GM18507 (cell line): ENCODE measurements at regions not wholly inside any gene's neighbourhood (a gene's known extent, or its start where the extent isn't known, plus 50 kb on each side); places are given as distances from the start of the nearest gene placed in this dataset.

Experiments
- DNase-seq: peaks from one replicate; pipeline ENCODE4 v3.0.0; 2011; ENCODE audit warnings: low read depth; ENCODE audit not compliant: insufficient read length; ENCODE audit errors: extremely low spot score
- FAIRE-seq: peaks from 2 replicates; lab custom pipeline; 2011; peaks lifted over from hg19 to GRCh38; lab: Jason Lieb, UNC

DNA sequence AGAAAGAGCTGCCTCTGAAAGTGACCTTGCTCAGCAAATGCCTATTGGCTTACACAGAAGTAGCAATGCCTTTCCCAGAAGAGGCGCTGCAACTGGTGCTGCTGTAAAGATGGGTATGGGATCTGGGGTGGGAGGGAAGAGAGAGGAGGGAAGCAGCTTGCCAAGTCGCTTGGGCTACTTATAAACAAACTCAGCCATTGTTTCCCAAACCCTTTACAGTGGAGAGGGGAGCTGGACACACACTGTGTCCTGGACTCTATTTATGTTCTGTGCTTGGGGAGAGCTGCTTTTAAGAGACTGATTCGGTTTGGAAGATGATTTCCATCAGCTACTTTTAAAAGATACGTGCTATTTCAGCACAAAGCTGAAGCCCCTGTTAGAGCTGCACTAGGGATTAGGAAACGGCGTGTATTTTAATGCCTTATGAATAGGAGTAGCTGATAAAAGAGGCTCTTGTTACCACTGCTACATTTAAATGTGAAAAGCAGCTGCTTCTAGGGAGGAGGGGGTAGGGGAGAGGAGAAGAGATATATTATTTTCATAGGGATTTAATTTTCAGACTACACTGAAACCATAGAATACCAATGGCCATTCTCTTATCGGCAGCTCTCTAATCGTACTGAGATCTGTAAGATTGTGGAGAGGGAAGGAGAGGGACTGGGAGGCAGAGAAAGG lies 440.6 kb downstream of the MCTP2 start:
- no peak for FAIRE-seq
- no peak for DNase-seq

GRCh38 chr15:94673801-94674200 lies 442.4 kb downstream of the MCTP2 start:
- DNase-seq, result no peak
- FAIRE-seq, result no peak

DNA sequence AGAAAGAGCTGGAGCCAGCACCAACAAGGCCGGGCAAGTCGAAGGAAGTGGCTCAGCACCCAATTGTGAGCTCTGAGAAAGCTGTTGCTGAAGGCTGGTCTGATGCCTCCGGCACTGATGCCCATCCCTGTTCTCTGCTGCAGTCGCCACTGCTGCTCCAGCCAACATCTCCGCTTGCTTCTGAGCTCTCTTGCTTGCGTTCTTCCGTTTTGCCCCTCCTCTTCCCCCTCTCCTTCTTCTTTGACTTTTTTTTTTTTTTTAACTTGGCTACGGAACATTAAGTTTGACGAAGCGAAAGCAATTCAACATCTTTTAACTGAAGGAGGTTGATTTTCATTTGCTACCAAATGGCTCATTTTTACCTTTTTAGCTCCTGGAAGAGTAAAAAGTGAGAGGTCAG lies 442.9 kb downstream of the MCTP2 start:
- FAIRE-seq (no peak), DNase-seq (no peak)

GRCh38 chr15:94677202-94677790 lies 445.9 kb downstream of the MCTP2 start:
- FAIRE-seq, result no peak
- DNase-seq, result no peak

DNA sequence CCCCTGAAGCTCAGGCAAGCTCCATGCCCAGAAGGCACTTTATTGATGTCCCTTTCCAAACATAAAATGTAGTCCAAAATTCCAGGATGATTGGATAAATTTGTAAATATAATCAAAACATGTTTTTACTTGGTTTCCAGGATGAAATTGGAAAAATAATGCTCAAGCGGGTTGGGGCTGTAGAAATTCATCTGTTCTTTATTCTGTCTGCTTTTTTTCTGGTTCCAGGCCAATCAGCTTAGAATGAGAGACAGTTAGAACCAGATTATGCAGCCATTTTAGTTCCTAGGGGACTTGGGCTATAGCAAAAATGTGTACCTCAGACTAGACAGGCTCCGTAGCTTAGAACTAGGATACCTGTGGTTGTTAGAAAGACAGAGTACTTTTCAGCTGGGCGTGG lies 450.8 kb downstream of the MCTP2 start:
- FAIRE-seq (no peak), DNase-seq (no peak)

DNA sequence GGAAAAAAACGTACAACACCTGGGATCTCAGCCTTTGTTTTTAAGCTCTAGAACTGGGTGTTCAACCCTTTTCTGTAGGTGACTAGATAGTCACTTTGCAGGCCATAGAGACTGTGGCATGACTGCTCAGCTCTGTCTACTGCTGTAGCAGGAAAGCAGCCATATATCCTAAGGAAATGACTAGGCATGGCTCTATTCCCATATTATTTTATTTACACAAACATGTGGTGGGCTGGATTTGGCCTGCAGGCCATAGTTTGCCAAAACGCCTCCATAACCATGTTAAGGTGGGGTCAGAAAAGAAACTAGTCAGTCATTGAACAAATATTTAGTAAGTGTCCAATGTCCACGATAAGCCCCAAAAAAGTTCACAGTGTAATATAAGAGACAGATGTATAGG lies 452.5 kb downstream of the MCTP2 start:
- DNase-seq, result no peak
- no peak for FAIRE-seq

GRCh38 chr15:94691169-94691568 lies 459.8 kb downstream of the MCTP2 start:
- DNase-seq (no peak), FAIRE-seq (no peak)

- FAIRE-seq (no peak), DNase-seq (no peak)
These were observed 461.3 kb downstream of the MCTP2 start for GRCh38 chr15:94692710-94693109.

- FAIRE-seq (no peak), DNase-seq (no peak)
These were observed 468.9 kb downstream of the MCTP2 start for GRCh38 chr15:94700211-94700610.

DNA sequence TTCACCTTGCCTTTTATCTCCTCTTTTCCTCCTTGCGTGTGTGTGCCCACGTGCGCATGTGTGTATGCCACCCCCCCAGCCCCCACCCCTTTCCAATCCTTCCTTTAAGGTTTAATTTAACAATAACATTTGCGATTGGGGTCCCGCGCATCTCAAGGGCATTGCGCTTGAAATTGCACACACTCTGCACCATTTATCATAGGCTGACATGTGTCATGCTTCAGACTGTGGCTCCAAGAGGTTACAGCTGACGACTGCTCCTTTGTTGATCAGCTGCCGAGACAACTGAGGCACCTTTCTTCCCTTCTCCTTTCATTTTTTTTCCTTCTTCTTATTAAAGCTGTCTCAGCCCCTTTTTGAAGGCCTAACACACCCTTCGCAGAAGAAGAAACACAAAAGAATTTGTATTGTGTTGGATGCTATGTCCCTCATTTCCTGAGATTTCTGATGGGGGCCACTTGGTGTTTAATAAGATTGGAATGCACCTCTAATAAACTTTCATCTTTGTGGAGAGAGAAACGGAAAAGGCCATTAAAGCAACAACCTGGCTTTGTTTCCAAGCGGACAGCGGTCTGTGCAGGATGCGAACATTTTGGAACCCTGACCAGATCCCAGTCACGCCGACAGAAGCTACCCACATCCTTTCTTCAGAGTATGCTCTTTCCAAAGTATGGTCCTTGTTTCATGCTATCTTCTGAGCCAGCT lies 470.1 kb downstream of the MCTP2 start:
- DNase-seq (no peak), FAIRE-seq (no peak)

DNA sequence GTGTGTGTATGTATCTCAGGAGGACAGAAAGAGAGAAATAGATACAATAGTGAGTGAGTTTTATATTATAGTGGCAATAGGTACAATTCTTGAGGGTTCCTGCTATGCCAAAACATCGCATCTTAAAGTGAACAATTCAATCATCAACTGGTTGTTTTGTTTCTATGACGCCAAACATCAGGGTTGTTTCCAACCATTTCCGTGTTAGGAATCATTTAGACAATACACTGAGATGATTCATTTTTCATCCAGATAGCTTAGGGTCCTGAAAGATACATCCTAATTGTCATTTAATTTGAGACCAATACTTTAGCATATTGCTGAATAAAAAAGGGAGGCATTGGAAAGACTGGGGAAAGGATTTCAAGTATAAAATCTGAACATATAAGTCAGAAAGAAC lies 472.2 kb downstream of the MCTP2 start:
- DNase-seq (no peak), FAIRE-seq (no peak)

DNA sequence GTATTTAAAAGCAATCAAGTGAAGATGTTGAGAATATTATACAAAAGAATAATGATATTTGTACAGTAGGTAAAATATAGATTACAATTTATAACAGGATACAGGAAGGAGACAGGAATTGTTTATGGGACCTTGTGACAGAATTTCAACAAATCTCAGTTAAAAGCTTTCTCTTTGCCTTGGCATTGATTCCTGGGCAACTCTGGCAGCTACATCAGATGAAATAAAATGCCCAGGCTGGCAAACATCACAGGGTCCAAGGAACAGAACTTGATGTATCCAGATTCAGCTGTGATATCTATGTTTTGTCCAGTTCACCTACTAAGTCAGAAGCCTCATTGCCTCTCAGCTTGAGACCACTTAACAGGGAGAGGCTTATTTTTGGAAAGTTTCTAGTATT lies 473.1 kb downstream of the MCTP2 start:
- DNase-seq (no peak), FAIRE-seq (no peak)

- DNase-seq (no peak), FAIRE-seq (no peak)
These were observed 473.6 kb downstream of the MCTP2 start for GRCh38 chr15:94704946-94705345.

- DNase-seq, result no peak
- FAIRE-seq, result no peak
These were observed 478.0 kb downstream of the MCTP2 start for GRCh38 chr15:94709319-94709718.

- FAIRE-seq (no peak), DNase-seq (no peak)
These were observed 490.8 kb downstream of the MCTP2 start for GRCh38 chr15:94722024-94722636.

GRCh38 chr15:94723801-94724200 lies 492.4 kb downstream of the MCTP2 start:
- DNase-seq (no peak), FAIRE-seq (no peak)

DNA sequence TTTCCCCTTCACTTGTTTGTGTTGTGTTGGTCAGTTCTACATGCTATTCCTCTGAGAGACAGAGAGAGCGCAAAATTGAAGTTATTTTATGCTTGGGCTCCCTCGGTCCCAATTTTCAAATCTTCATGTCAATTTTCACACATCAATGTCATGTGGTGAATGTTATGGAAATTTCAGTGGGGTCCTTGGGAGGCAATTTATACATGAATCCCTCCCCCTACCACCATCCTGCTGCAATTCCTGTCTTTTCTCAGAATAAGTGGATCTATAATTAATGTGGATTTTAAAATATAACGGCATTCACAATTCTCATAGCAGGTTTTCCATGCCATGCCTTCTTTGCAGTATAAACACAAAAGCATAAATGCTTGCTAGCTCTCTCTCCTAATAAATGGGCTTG lies 499.9 kb downstream of the MCTP2 start:
- FAIRE-seq (no peak), DNase-seq (no peak)

- no peak for DNase-seq
- no peak for FAIRE-seq
These were observed 503.1 kb downstream of the MCTP2 start for GRCh38 chr15:94734460-94734859.

DNA sequence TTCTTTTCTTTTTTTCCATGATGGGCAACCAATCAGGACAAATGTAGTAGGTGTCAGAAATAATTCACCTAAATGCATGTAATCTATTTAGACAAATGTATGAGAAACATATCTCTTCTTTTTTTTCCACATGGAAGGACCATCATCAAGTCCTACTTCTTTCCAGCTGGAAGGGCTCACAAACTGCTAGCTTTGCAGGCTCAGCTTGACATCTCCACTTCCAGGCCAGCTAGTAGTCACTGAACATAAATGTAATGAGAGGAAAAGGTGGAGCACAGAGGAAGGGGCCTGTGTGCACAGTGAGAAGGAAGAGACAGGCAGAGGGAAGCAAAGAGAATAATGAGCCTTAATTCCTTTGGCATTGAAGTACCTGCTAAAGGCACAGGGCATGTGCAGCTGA lies 504.9 kb downstream of the MCTP2 start:
- DNase-seq, result no peak
- FAIRE-seq, result no peak

DNA sequence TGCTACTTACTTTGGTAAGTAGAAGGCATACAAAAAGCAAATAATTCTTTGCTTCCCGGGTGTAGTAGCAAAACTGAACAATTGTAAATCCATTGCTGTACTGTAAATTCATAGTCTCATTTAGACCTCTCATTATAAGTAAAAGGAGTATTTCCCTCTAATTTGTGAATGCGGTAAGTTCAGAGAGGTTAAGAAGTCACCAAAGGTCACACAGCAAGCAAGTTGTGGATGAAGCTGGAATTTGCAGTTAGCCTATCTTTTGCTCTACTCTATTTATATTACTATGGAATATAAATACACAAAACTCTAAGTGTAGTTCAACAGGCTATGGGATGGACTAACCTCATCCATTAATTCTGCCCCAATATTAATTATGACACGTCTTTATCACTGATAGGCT lies 508.3 kb downstream of the MCTP2 start:
- DNase-seq (no peak), FAIRE-seq (no peak)

GRCh38 chr15:94740469-94740868 lies 509.1 kb downstream of the MCTP2 start:
- no peak for DNase-seq
- FAIRE-seq, result no peak
